Mucosa of descending colon (tissue), 3 donors: ENCODE measurements at regions not wholly inside any gene's neighbourhood (a gene's known extent, or its start where the extent isn't known, plus 50 kb on each side); places are given as distances from the start of the nearest gene placed in this dataset.
A peak's percentile ranks its signal among the peaks of the same experiment; 100 is the strongest.

ENCODE experiments used
- ATAC-seq: fragments of 200-7000 bp; cut with Tn5 transposase; one replicate; pipeline ENCODE4 v1.9.1; 2020; ENCODE audit warnings: mild to moderate bottlenecking, moderate library complexity
- DNase-seq, 3 donors: peaks; one replicate each; pipeline ENCODE4 v3.0.0-alpha.2; 2020
- H3K36me3 ChIP-seq: fragments of 200-600 bp; one replicate; pipeline ENCODE4 v1.8.0; 2021; ENCODE audit warnings: low read depth, mild to moderate bottlenecking
- H3K4me1 ChIP-seq: fragments of 200-600 bp; one replicate; pipeline ENCODE4 v1.8.0; 2021; ENCODE audit warnings: low read depth, mild to moderate bottlenecking
- H3K4me3 ChIP-seq: fragments of 200-600 bp; one replicate; pipeline ENCODE4 v1.8.0; 2021; ENCODE audit warnings: mild to moderate bottlenecking
- H3K9me3 ChIP-seq: fragments of 200-600 bp; one replicate; pipeline ENCODE4 v1.8.0; 2021; ENCODE audit warnings: mild to moderate bottlenecking
- intact Hi-C, 2 donors: fragments of 100-400 bp; cut with DNase I in 1 of 2; cut with micrococcal nuclease in 1 of 2; formaldehyde crosslinking; loops; one replicate each; pipeline versions ENCODE4 v1.11.0 to v1.11.1; 2022; cut with DNase I, micrococcal nuclease
- TF ChIP-seq, protein P1 (sequence below): fragments of 200-600 bp; IDR thresholded peaks from one replicate; pipeline ENCODE4 v1.8.0; 2022; ENCODE audit warnings: antibody characterized with exemption, mild to moderate bottlenecking
- donor health status: DM: no; HTN: no; CAD: no; lungs with moderate emphysema.
- donor health status: DM: no; HTN: no; CAD: no.
- donor health status: DM: no; HTN: yes; CAD: no.

DNA sequence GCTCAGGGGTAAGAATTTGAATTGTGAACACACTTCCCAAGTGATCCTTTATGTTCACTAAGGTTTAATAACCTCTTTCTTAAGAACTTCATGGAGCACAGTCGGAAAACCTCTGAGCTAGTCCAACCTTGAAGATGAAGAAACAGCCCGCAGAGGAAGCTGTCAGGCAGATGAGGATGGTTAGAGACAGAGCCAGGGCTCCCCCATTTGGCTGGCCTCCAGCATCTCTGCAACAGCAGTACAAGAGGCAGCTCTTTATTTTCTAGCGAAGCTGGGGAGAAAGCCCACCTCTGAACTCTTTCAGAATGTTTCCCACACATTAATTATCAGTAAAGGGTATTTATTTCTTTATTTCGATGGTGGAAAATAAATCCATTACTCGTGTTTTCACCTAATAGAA is 350.8 kb downstream of the DMRT2 start:
- no peak for ATAC-seq
- Histone ChIP-seq H3K4me1 (no peaks in the 10 kb centered on the region), H3K36me3 (no peaks in the 10 kb centered on the region), H3K9me3 (no peaks in the 10 kb centered on the region), H3K4me3 (no peak overlapping the region)
- DNase-seq, result no peak
- TF ChIP-seq, protein P1, sequence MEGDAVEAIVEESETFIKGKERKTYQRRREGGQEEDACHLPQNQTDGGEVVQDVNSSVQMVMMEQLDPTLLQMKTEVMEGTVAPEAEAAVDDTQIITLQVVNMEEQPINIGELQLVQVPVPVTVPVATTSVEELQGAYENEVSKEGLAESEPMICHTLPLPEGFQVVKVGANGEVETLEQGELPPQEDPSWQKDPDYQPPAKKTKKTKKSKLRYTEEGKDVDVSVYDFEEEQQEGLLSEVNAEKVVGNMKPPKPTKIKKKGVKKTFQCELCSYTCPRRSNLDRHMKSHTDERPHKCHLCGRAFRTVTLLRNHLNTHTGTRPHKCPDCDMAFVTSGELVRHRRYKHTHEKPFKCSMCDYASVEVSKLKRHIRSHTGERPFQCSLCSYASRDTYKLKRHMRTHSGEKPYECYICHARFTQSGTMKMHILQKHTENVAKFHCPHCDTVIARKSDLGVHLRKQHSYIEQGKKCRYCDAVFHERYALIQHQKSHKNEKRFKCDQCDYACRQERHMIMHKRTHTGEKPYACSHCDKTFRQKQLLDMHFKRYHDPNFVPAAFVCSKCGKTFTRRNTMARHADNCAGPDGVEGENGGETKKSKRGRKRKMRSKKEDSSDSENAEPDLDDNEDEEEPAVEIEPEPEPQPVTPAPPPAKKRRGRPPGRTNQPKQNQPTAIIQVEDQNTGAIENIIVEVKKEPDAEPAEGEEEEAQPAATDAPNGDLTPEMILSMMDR, result no peak
- intact Hi-C loops, result no loop called here

DNA sequence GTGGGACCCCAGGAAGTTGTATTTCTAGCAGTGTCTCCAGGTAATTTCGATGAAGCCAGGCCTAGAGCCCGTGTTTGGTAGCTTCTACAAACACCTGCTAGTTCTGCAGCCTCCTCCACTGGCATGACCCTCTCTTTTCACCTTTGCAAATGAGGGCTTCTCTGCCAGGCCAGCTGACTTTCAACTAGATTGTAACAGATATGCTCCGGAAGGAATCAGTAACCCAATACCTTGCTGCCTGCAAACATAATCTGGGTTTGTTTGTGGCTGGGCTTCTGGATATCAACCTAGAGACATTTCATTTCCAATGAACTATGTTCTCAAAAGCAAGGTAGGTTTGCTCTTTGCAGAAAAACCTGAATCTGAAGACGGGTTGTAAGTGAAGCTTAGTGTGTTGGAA is 354.8 kb downstream of the DMRT2 start:
- TF ChIP-seq, protein P1, result no peak
- intact Hi-C loops, result no loop called here
- H3K9me3 ChIP-seq, result no peaks in the 10 kb centered on the region
- H3K4me3 ChIP-seq, result no peak overlapping the region
- H3K36me3 ChIP-seq, result no peaks in the 10 kb centered on the region
- H3K4me1 ChIP-seq, result no peaks in the 10 kb centered on the region
- ATAC-seq (no peak), DNase-seq (no peak)

DNA sequence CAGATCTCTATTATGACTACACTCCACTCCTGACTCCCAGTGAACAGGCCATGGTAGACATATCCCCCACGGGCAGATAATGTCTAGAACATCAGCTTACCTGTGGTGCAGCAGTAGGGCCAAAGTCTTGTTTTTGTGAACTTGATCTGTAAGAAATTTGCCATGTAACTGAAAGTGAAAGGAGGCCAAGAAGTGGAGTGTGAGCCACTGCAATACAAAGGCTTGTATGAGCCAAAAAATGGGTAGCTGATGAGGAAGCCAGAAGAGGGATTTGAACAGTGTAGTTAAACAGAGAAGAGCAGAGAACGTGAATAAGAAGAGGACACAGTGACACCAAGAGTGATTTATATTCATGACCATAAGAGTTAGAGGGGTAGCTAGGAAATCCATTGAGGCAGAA is 361.7 kb downstream of the DMRT2 start:
- no peak for DNase-seq
- TF ChIP-seq, protein P1, result no peak
- ATAC-seq, result no peak
- no peaks in the 10 kb centered on the region for H3K36me3 ChIP-seq
- no peaks in the 10 kb centered on the region for H3K9me3 ChIP-seq
- H3K4me3 ChIP-seq, result no peak overlapping the region
- intact Hi-C loops, result no loop called here
- no peaks in the 10 kb centered on the region for H3K4me1 ChIP-seq

DNA sequence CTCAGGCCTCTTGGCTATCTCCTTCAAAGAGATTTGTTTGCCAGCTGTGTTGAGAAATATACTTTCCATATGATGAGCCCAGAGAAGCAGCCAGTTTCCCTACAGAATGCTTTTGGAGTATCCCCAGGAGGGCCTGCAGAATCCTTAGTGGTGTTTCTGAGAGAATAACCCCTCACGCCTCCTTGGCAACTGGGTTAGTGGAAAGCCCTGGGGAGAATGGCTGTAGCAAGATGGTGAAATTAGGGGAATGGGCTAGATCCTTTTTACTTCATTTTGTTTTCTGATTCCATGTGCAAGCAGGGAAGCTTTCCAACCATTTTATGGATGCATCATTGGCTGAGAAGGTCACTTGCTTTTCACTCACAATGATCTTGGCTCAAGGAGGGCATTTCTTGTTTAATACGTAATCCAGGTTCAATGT is 364.6 kb downstream of the DMRT2 start:
- H3K4me3 ChIP-seq, result no peak overlapping the region
- H3K9me3 ChIP-seq, result no peaks in the 10 kb centered on the region
- no peaks in the 10 kb centered on the region for H3K36me3 ChIP-seq
- intact Hi-C loops, result no loop called here
- no peak for DNase-seq
- TF ChIP-seq, protein P1, result no peak
- ATAC-seq, result no peak
- H3K4me1 ChIP-seq, result no peaks in the 10 kb centered on the region

DNA sequence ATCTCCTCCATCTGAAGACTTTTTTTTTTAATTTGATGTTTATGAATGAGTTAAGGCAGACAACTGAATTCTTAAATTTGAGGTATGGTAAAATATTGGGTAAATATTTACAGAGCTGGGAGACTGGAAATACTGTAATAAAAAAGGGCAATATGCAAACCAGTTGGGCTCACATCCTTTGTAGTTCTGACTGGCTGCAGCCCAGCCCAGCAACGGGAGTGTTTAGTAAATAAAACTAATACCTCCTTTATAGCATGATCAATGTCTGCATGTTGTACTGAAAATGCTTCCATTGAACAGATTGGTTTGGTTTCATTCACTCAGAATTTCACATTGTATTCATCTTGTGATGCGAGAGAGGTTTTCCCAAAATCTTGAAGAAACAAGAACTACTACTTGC is 365.0 kb downstream of the DMRT2 start:
- intact Hi-C loops, result no loop called here
- ATAC-seq (peak; percentile 40), DNase-seq (no peak)
- H3K36me3 ChIP-seq, result no peaks in the 10 kb centered on the region
- no peaks in the 10 kb centered on the region for H3K4me1 ChIP-seq
- H3K9me3 ChIP-seq, result no peaks in the 10 kb centered on the region
- TF ChIP-seq, protein P1, result no peak
- H3K4me3 ChIP-seq, result no peak overlapping the region

DNA sequence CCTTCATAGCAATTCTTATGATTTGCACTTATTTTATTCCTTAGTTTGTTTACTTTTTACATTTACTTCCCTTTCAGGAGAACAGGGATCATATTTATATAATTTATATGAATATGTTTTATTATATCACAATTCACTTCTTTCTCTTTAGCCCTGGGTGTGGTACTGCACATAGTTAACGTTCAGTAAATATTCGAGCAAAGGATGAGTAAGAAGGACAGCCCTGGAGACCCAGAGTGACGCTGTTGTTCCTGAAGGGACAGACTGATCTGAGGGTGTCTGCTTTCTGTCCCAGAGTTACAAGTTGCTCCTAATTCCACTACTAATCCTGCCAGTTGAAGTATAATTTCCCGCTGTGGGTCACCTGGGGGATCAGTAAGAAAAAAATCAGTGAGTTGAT is 366.1 kb downstream of the DMRT2 start:
- DNase-seq (no peak), ATAC-seq (peak; percentile 80)
- Histone ChIP-seq H3K4me3 (no peak overlapping the region), H3K4me1 (no peaks in the 10 kb centered on the region), H3K36me3 (no peaks in the 10 kb centered on the region), H3K9me3 (no peaks in the 10 kb centered on the region)
- TF ChIP-seq, protein P1, result no peak
- intact Hi-C loops, result no loop called here
